ENCODE measurements at regions not wholly inside any gene's neighbourhood (a gene's known extent, or its start where the extent isn't known, plus 50 kb on each side); places are given as distances from the start of the nearest gene placed in this dataset.

GRCh38 chr10:56258378-56258777 is 102.7 kb downstream of the ZWINT start:
- dilution Hi-C loops (cut with MboI; ENCODE audit: extremely low pct_ligation_motif_present, low sequenced_read_pairs), result no loop called here
- Histone ChIP-seq H3K4me2 (ENCODE audit: control insufficient read depth, extremely low read depth, insufficient read depth, low read depth, low read length) (no peak overlapping the region), H3K9me1 (ENCODE audit: control insufficient read depth, extremely low read depth, insufficient read depth, low read length) (no peaks in the 10 kb centered on the region), H3K4me1 (ENCODE audit: control insufficient read depth, extremely low read depth, insufficient read depth, low read length) (no peaks in the 10 kb centered on the region), H3K9me3 (ENCODE audit: control insufficient read depth, low read depth, low read length) (no peaks in the 10 kb centered on the region), H3K27ac (ENCODE audit: control insufficient read depth, insufficient read depth, low read length) (no peak overlapping the region), H3K9ac (ENCODE audit: control insufficient read depth, extremely low read depth, insufficient read depth, low read length) (no peak overlapping the region), H3K27me3 (ENCODE audit: control insufficient read depth, extremely low read depth, insufficient read depth, low read length) (no peaks in the 10 kb centered on the region), H3K4me3 (ENCODE audit: control insufficient read depth in 2 of 3, extremely low read depth in 1 of 3, insufficient read depth in 2 of 3, low read depth in 1 of 3, low read length in 3 of 3) (no peak overlapping the region), H4K20me1 (ENCODE audit: control insufficient read depth, extremely low read depth, insufficient read depth, low read length) (no peaks in the 10 kb centered on the region), H3K36me3 (ENCODE audit: control insufficient read depth in 2 of 2, extremely low read depth in 1 of 2, insufficient read depth in 2 of 2, low read length in 2 of 2) (no peaks in the 10 kb centered on the region), H3K79me2 (ENCODE audit: control insufficient read depth, insufficient read depth, low read length) (no peaks in the 10 kb centered on the region), H2AFZ (ENCODE audit: control insufficient read depth, low read length) (no peak overlapping the region)
- FAIRE-seq (no peak), DNase-seq (ENCODE audit: low read depth, low spot score) (no peak)
- TF ChIP-seq CTCF (optimal IDR thresholded peaks at IDR 0.05 in 1 of 3, IDR thresholded peaks at IDR 0.05 in 1 of 3, conservative IDR thresholded peaks at IDR 0.05 in 1 of 3; ENCODE audit: extremely low read depth in 1 of 3, insufficient read depth in 2 of 3, low read length in 3 of 3), result no peak
- no peak for TF ChIP-seq EZH2 (IDR thresholded peaks at IDR 0.05; ENCODE audit: low read length)

DNA sequence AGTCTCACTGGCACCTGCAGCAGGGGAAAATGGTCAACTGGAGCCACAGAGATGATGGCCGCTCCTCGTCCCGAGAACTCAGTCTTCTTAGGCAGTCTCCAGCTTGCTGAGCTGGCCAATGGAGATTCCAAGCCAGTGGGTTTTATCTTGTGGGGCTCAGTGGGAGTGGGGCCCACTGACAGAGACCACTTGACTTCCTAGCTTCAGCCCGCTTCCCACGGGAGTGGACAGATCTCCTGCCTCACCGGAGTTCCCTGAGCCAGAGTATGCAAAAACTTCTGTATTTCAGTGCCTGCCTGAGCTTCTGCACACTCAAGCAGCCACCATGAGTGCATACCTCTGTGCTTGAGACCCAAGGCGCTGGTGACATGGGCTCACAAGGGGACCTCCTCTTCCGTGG is 105.8 kb downstream of the ZWINT start:
- H3K9me3 ChIP-seq (ENCODE audit: control insufficient read depth, low read depth, low read length), result no peaks in the 10 kb centered on the region
- H3K9me1 ChIP-seq (ENCODE audit: control insufficient read depth, extremely low read depth, insufficient read depth, low read length), result no peaks in the 10 kb centered on the region
- no peak overlapping the region for H3K4me3 ChIP-seq (ENCODE audit: control insufficient read depth in 2 of 3, extremely low read depth in 1 of 3, insufficient read depth in 2 of 3, low read depth in 1 of 3, low read length in 3 of 3)
- DNase-seq (ENCODE audit: low read depth, low spot score) (no peak), FAIRE-seq (no peak)
- TF ChIP-seq EZH2 (IDR thresholded peaks at IDR 0.05; ENCODE audit: low read length) (no peak), CTCF (optimal IDR thresholded peaks at IDR 0.05 in 1 of 3, IDR thresholded peaks at IDR 0.05 in 1 of 3, conservative IDR thresholded peaks at IDR 0.05 in 1 of 3; ENCODE audit: extremely low read depth in 1 of 3, insufficient read depth in 2 of 3, low read length in 3 of 3) (no peak)
- H3K9ac ChIP-seq (ENCODE audit: control insufficient read depth, extremely low read depth, insufficient read depth, low read length), result no peak overlapping the region
- H4K20me1 ChIP-seq (ENCODE audit: control insufficient read depth, extremely low read depth, insufficient read depth, low read length), result no peaks in the 10 kb centered on the region
- no peak overlapping the region for H2AFZ ChIP-seq (ENCODE audit: control insufficient read depth, low read length)
- no peaks in the 10 kb centered on the region for H3K79me2 ChIP-seq (ENCODE audit: control insufficient read depth, insufficient read depth, low read length)
- H3K4me2 ChIP-seq (ENCODE audit: control insufficient read depth, extremely low read depth, insufficient read depth, low read depth, low read length), result no peak overlapping the region
- no peaks in the 10 kb centered on the region for H3K4me1 ChIP-seq (ENCODE audit: control insufficient read depth, extremely low read depth, insufficient read depth, low read length)
- no peaks in the 10 kb centered on the region for H3K27me3 ChIP-seq (ENCODE audit: control insufficient read depth, extremely low read depth, insufficient read depth, low read length)
- dilution Hi-C loops (cut with MboI; ENCODE audit: extremely low pct_ligation_motif_present, low sequenced_read_pairs), result no loop called here
- no peaks in the 10 kb centered on the region for H3K36me3 ChIP-seq (ENCODE audit: control insufficient read depth in 2 of 2, extremely low read depth in 1 of 2, insufficient read depth in 2 of 2, low read length in 2 of 2)
- H3K27ac ChIP-seq (ENCODE audit: control insufficient read depth, insufficient read depth, low read length), result no peak overlapping the region
